HG03439 (cell line): ENCODE measurements at regions not wholly inside any gene's neighbourhood (a gene's known extent, or its start where the extent isn't known, plus 50 kb on each side); places are given as distances from the start of the nearest gene placed in this dataset.

ENCODE experiments used
- ATAC-seq: cut with Tn5 transposase; IDR thresholded peaks from one replicate; pipeline ENCODE4 v1.9.1; 2021; ENCODE audit warnings: mild to moderate bottlenecking, moderate library complexity; ENCODE audit not compliant: unreplicated experiment

- no peak for ATAC-seq
Measured at GRCh38 chr4:11529625-11530201, 101.0 kb upstream of the HS3ST1 start.

GRCh38 chr4:11525085-11525484 lies 96.4 kb upstream of the HS3ST1 start:
- ATAC-seq = no peak

- no peak for ATAC-seq
Measured at GRCh38 chr4:11518754-11519153, 90.1 kb upstream of the HS3ST1 start.

- ATAC-seq = no peak
Measured at GRCh38 chr4:11514779-11515419, 86.2 kb upstream of the HS3ST1 start.

- ATAC-seq = no peak
Measured at GRCh38 chr4:11514003-11514402, 85.3 kb upstream of the HS3ST1 start.

- no peak for ATAC-seq
Measured at GRCh38 chr4:11512871-11513270, 84.2 kb upstream of the HS3ST1 start.

GRCh38 chr4:11511321-11511720 lies 82.6 kb upstream of the HS3ST1 start:
- ATAC-seq = no peak

- no peak for ATAC-seq
Measured at GRCh38 chr4:11507920-11508319, 79.2 kb upstream of the HS3ST1 start.

- ATAC-seq = no peak
Measured at GRCh38 chr4:11506194-11506593, 77.5 kb upstream of the HS3ST1 start.

GRCh38 chr4:11505221-11505971 lies 76.7 kb upstream of the HS3ST1 start:
- no peak for ATAC-seq

GRCh38 chr4:11503166-11503565 lies 74.5 kb upstream of the HS3ST1 start:
- ATAC-seq = no peak

GRCh38 chr4:11497972-11498371 lies 69.3 kb upstream of the HS3ST1 start:
- no peak for ATAC-seq

- no peak for ATAC-seq
Measured at GRCh38 chr4:11497212-11497806, 68.6 kb upstream of the HS3ST1 start.

GRCh38 chr4:11496351-11496829 lies 67.7 kb upstream of the HS3ST1 start:
- no peak for ATAC-seq

- no peak for ATAC-seq
Measured at GRCh38 chr4:11495818-11496217, 67.1 kb upstream of the HS3ST1 start.

- ATAC-seq = no peak
Measured at GRCh38 chr4:11495291-11495690, 66.6 kb upstream of the HS3ST1 start.

- ATAC-seq = no peak
Measured at GRCh38 chr4:11494232-11494631, 65.5 kb upstream of the HS3ST1 start.

- ATAC-seq = peak; percentile 79
Measured at GRCh38 chr4:11489453-11490083, 60.9 kb upstream of the HS3ST1 start.

GRCh38 chr4:11488657-11489452 lies 60.2 kb upstream of the HS3ST1 start:
- no peak for ATAC-seq

- ATAC-seq = no peak
Measured at GRCh38 chr4:11487868-11488544, 59.3 kb upstream of the HS3ST1 start.
